SH-SY5Y (cell line): ENCODE measurements at regions not wholly inside any gene's neighbourhood (a gene's known extent, or its start where the extent isn't known, plus 50 kb on each side); places are given as distances from the start of the nearest gene placed in this dataset.

ENCODE experiments used
- GATA2 ChIP-seq: IDR thresholded peaks from 2 replicates; pipeline ENCODE4 v1.6.1; 2011; ENCODE audit warnings: mild to moderate bottlenecking, low read depth, low read length
- GATA3 ChIP-seq: IDR thresholded peaks from 2 replicates; pipeline ENCODE4 v1.6.1; 2011; ENCODE audit warnings: low read depth, mild to moderate bottlenecking, low read length, moderate library complexity

GRCh38 chrX:25674776-25675175, 463.4 kb upstream of the MAGEB18 start:
- TF ChIP-seq GATA2 (no peak), GATA3 (no peak)
